Lung (tissue), 11 donors: ENCODE measurements at regions not wholly inside any gene's neighbourhood (a gene's known extent, or its start where the extent isn't known, plus 50 kb on each side); places are given as distances from the start of the nearest gene placed in this dataset.

Experiments
- ATAC-seq: fragments of 200-7000 bp; cut with Tn5 transposase; one replicate; pipeline ENCODE4 v1.9.1; 2020; ENCODE audit warnings: moderate number of reproducible peaks; ENCODE audit not compliant: insufficient read depth, low FRiP score
- DNase-seq, 3 donors: peaks; one replicate each; pipeline ENCODE4 v3.0.0-alpha.2; 2013 to 2017
- H3K27ac ChIP-seq, 2 donors: one replicate each; pipeline ENCODE4 v1.5.1; 2013; ENCODE audit warnings: mild to moderate bottlenecking in 2 of 2, moderate library complexity in 2 of 2, control low read depth in 1 of 2, inconsistent platforms in 1 of 2, low read depth in 1 of 2, low read length in 1 of 2
- H3K27me3 ChIP-seq, 3 donors: one replicate each; pipeline ENCODE4 v1.5.1; 2013; ENCODE audit warnings: low read length in 2 of 3; ENCODE audit not compliant: control insufficient read depth in 3 of 3, insufficient read depth in 3 of 3
- H3K36me3 ChIP-seq, 4 donors: one replicate each; pipeline ENCODE4 v1.5.1; 2013; ENCODE audit warnings: low read length in 4 of 4, mild to moderate bottlenecking in 1 of 4, moderate library complexity in 1 of 4; ENCODE audit not compliant: control insufficient read depth in 4 of 4, insufficient read depth in 4 of 4
- H3K4me1 ChIP-seq, 5 donors: one replicate each; pipeline ENCODE4 v1.5.1; 2013; ENCODE audit warnings: low read length in 5 of 5, mild to moderate bottlenecking in 2 of 5, moderate library complexity in 1 of 5; ENCODE audit not compliant: control insufficient read depth in 5 of 5, insufficient read depth in 5 of 5
- H3K4me3 ChIP-seq: one replicate; pipeline ENCODE4 v1.5.1; 2013; ENCODE audit warnings: mild to moderate bottlenecking, control low read depth, moderate library complexity
- H3K9ac ChIP-seq, 2 donors: one replicate each; pipeline ENCODE4 v1.5.1; 2013; ENCODE audit warnings: low read length in 2 of 2, control low read depth in 1 of 2; ENCODE audit not compliant: insufficient read depth in 1 of 2
- H3K9me3 ChIP-seq, 4 donors: one replicate each; pipeline ENCODE4 v1.5.1; 2013; ENCODE audit warnings: low read length in 3 of 4, mild to moderate bottlenecking in 1 of 4, moderate library complexity in 1 of 4; ENCODE audit not compliant: control insufficient read depth in 4 of 4, insufficient read depth in 3 of 4
- whole genome bisulfite sequencing, 2 donors: extraction: QIAGEN DNeasy Blood & Tissue Kit; methylation state at CpG; one replicate each; pipeline ENCODE4 v1.1.7; 2013; 5-methylcytosine and 5-hydroxymethylcytosine counted together
- TF ChIP-seq, protein P1 (sequence below): IDR thresholded peaks from 2 replicates; pipeline ENCODE4 v1.5.1; 2012; ENCODE audit warnings: mild to moderate bottlenecking; ENCODE audit errors: control extremely low read depth, extremely low read depth
- donor health status: control.
- donor health status: control.
- donor health status: Bipolar disorder and iron deficiency.
- donor health status: healthy.
- donor health status: DM: yes; HTN: yes; CAD: no.

DNA sequence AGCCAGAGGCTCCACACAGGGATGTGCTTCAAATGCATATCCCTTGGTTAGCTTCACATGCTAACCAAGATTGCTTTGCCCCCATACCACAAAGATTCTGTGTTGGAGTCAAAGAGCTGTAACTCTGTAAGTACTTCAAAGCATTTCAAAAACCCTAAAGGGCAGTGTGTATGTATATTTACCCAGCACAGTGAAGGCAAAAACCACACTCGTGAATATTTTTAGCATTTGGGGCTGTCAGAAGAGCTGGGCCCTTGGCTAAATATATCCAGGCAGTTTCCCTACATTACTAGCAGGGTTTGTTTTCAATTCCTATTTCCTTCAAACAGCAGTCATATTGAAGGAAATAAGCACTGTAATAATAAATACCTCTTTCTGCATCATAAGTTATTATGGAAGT, 84.2 kb upstream of the STEAP1B start:
- WGBS, 2 donors, result 17 to 23% methylated on average over 1 of the region's 1 CpG
- Histone ChIP-seq H3K27ac (peak overlapping the region in 1 of 2 donors; percentile 42), H3K9me3 (no peaks in the 10 kb centered on the region), H3K27me3 (no peaks in the 10 kb centered on the region), H3K4me1 (peaks cover 0 to 28% (median 21%) of the 10 kb centered on the region in 5 donors), H3K36me3 (no peaks in the 10 kb centered on the region), H3K4me3 (no peak overlapping the region), H3K9ac (no peak overlapping the region)
- DNase-seq (peak in 1 of 3 donors; percentile 53), ATAC-seq (no peak)
- TF ChIP-seq, protein P1, sequence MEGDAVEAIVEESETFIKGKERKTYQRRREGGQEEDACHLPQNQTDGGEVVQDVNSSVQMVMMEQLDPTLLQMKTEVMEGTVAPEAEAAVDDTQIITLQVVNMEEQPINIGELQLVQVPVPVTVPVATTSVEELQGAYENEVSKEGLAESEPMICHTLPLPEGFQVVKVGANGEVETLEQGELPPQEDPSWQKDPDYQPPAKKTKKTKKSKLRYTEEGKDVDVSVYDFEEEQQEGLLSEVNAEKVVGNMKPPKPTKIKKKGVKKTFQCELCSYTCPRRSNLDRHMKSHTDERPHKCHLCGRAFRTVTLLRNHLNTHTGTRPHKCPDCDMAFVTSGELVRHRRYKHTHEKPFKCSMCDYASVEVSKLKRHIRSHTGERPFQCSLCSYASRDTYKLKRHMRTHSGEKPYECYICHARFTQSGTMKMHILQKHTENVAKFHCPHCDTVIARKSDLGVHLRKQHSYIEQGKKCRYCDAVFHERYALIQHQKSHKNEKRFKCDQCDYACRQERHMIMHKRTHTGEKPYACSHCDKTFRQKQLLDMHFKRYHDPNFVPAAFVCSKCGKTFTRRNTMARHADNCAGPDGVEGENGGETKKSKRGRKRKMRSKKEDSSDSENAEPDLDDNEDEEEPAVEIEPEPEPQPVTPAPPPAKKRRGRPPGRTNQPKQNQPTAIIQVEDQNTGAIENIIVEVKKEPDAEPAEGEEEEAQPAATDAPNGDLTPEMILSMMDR, result no peak

- DNase-seq, result peak; percentile 62 to 86 (median 77)
- Histone ChIP-seq H3K9me3 (no peaks in the 10 kb centered on the region), H3K36me3 (no peaks in the 10 kb centered on the region), H3K9ac (no peak overlapping the region), H3K4me1 (peaks cover 3 to 24% (median 17%) of the 10 kb centered on the region in 5 donors), H3K27ac (peak overlapping the region in 1 of 2 donors; percentile 72), H3K4me3 (no peak overlapping the region), H3K27me3 (no peaks in the 10 kb centered on the region)
- WGBS, 2 donors, result 56 to 73% methylated on average over 7 of the region's 7 CpGs
- TF ChIP-seq, protein P1, result no peak
- ATAC-seq, result peak; percentile 86
Measured at GRCh38 chr7:22582863-22583622, 83.1 kb upstream of the STEAP1B start.

GRCh38 chr7:22581099-22581498, 81.1 kb upstream of the STEAP1B start:
- Histone ChIP-seq H3K36me3 (no peaks in the 10 kb centered on the region), H3K4me3 (no peak overlapping the region), H3K27me3 (no peaks in the 10 kb centered on the region), H3K9me3 (no peaks in the 10 kb centered on the region), H3K4me1 (peaks cover 8 to 23% (median 17%) of the 10 kb centered on the region in 5 donors), H3K9ac (no peak overlapping the region), H3K27ac (no peak overlapping the region)
- TF ChIP-seq, protein P1, result no peak
- DNase-seq (no peak), ATAC-seq (no peak)
- WGBS, 2 donors, result 40 to 70% methylated on average over 3 of the region's 3 CpGs
